ENCODE measurements at regions not wholly inside any gene's neighbourhood (a gene's known extent, or its start where the extent isn't known, plus 50 kb on each side); places are given as distances from the start of the nearest gene placed in this dataset.

GRCh38 chr4:58606303-58606702 is 1496.1 kb upstream of the IGFBP7 start:
- TF ChIP-seq EZH2 (IDR thresholded peaks at IDR 0.05; ENCODE audit: borderline replicate concordance, low read length) (no peak), CTCF (IDR thresholded peaks at IDR 0.05; ENCODE audit: low read length) (no peak)
- Histone ChIP-seq H3K9me2 (ENCODE audit: low read depth, low read length) (no peaks in the 10 kb centered on the region), H3K4me1 (ENCODE audit: insufficient read depth, low read length, severe bottlenecking) (no peaks in the 10 kb centered on the region), H3K27me3 (ENCODE audit: insufficient read depth, low read length) (no peaks in the 10 kb centered on the region), H3F3A (ENCODE audit: insufficient read depth, low read length) (no peaks in the 10 kb centered on the region), H3K9ac (ENCODE audit: low read length) (no peak overlapping the region), H3K36me3 (ENCODE audit: insufficient read depth, low read length) (no peaks in the 10 kb centered on the region), H4K20me1 (ENCODE audit: insufficient read depth, low read length) (no peaks in the 10 kb centered on the region), H3K4me3 (ENCODE audit: low read depth, low read length, poor library complexity, severe bottlenecking) (no peak overlapping the region), H3K27ac (ENCODE audit: low read depth, low read length, poor library complexity, severe bottlenecking) (no peak overlapping the region), H2AFZ (ENCODE audit: low read length) (no peak overlapping the region), H3K9me3 (ENCODE audit: low read length) (no peaks in the 10 kb centered on the region), H3K79me2 (ENCODE audit: insufficient read depth, low read length) (no peaks in the 10 kb centered on the region), H3K4me2 (ENCODE audit: low read length) (no peak overlapping the region)

- no peaks in the 10 kb centered on the region for H4K20me1 ChIP-seq (ENCODE audit: insufficient read depth, low read length)
- no peaks in the 10 kb centered on the region for H3K9me2 ChIP-seq (ENCODE audit: low read depth, low read length)
- no peak overlapping the region for H3K4me3 ChIP-seq (ENCODE audit: low read depth, low read length, poor library complexity, severe bottlenecking)
Measured at GRCh38 chr4:58603951-58604350, 1493.8 kb upstream of the IGFBP7 start.

GRCh38 chr4:58602731-58603359 is 1492.7 kb upstream of the IGFBP7 start:
- Histone ChIP-seq H4K20me1 (ENCODE audit: insufficient read depth, low read length) (no peaks in the 10 kb centered on the region), H3K79me2 (ENCODE audit: insufficient read depth, low read length) (no peaks in the 10 kb centered on the region), H3K27ac (ENCODE audit: low read depth, low read length, poor library complexity, severe bottlenecking) (no peak overlapping the region), H3K9ac (ENCODE audit: low read length) (no peak overlapping the region), H2AFZ (ENCODE audit: low read length) (no peak overlapping the region), H3K4me2 (ENCODE audit: low read length) (no peak overlapping the region), H3K9me2 (ENCODE audit: low read depth, low read length) (no peaks in the 10 kb centered on the region), H3K36me3 (ENCODE audit: insufficient read depth, low read length) (no peaks in the 10 kb centered on the region), H3K4me3 (ENCODE audit: low read depth, low read length, poor library complexity, severe bottlenecking) (no peak overlapping the region), H3K9me3 (ENCODE audit: low read length) (no peaks in the 10 kb centered on the region), H3K4me1 (ENCODE audit: insufficient read depth, low read length, severe bottlenecking) (no peaks in the 10 kb centered on the region), H3F3A (ENCODE audit: insufficient read depth, low read length) (no peaks in the 10 kb centered on the region), H3K27me3 (ENCODE audit: insufficient read depth, low read length) (no peaks in the 10 kb centered on the region)
- no peak for TF ChIP-seq CTCF (IDR thresholded peaks at IDR 0.05; ENCODE audit: low read length)
- TF ChIP-seq EZH2 (IDR thresholded peaks at IDR 0.05; ENCODE audit: borderline replicate concordance, low read length), result no peak

More at GRCh38 chr4:58603951-58604350, 1493.8 kb upstream of the IGFBP7 start:
- H3K9ac ChIP-seq (ENCODE audit: low read length), result no peak overlapping the region
- H3K36me3 ChIP-seq (ENCODE audit: insufficient read depth, low read length), result no peaks in the 10 kb centered on the region
- no peaks in the 10 kb centered on the region for H3K79me2 ChIP-seq (ENCODE audit: insufficient read depth, low read length)
- H3F3A ChIP-seq (ENCODE audit: insufficient read depth, low read length), result no peaks in the 10 kb centered on the region
- no peak overlapping the region for H2AFZ ChIP-seq (ENCODE audit: low read length)
- no peaks in the 10 kb centered on the region for H3K27me3 ChIP-seq (ENCODE audit: insufficient read depth, low read length)
- H3K27ac ChIP-seq (ENCODE audit: low read depth, low read length, poor library complexity, severe bottlenecking), result no peak overlapping the region
- H3K9me3 ChIP-seq (ENCODE audit: low read length), result no peaks in the 10 kb centered on the region
- no peaks in the 10 kb centered on the region for H3K4me1 ChIP-seq (ENCODE audit: insufficient read depth, low read length, severe bottlenecking)
- TF ChIP-seq CTCF (IDR thresholded peaks at IDR 0.05; ENCODE audit: low read length) (no peak), EZH2 (IDR thresholded peaks at IDR 0.05; ENCODE audit: borderline replicate concordance, low read length) (no peak)
- H3K4me2 ChIP-seq (ENCODE audit: low read length), result no peak overlapping the region

Data from OCI-LY1 (cell line).